H1 (cell line): ENCODE measurements at regions not wholly inside any gene's neighbourhood (a gene's known extent, or its start where the extent isn't known, plus 50 kb on each side); places are given as distances from the start of the nearest gene placed in this dataset.

Experiments
- CTCF ChIA-PET: fragments of 300-600 bp; sonication (Branson Sonifier 250); formaldehyde crosslinking; loops from one replicate; lab custom pipeline; 2021; ENCODE audit not compliant: partially characterized antibody; lab: Charles Lee
- POLR2A ChIA-PET: fragments of 300-600 bp; sonication (Branson Sonifier 250); formaldehyde crosslinking; loops from one replicate; lab custom pipeline; 2021; ENCODE audit warnings: inconsistent platforms; ENCODE audit not compliant: partially characterized antibody; lab: Charles Lee
- DNase-seq, 2 experiments: peaks; one replicate each; pipeline versions ENCODE4 v3.0.0 to v3.0.0-alpha.2; 2010 to 2022; ENCODE audit warnings: low spot score in 2 of 2, low read depth in 1 of 2, mixed read lengths in 1 of 2
- FAIRE-seq: peaks from 2 replicates; lab custom pipeline; 2011; peaks lifted over from hg19 to GRCh38; lab: Jason Lieb, UNC
- H2AFZ ChIP-seq: 2 replicates; pipeline ENCODE4 v1.8.1; 2012; ENCODE audit warnings: low read length, inconsistent platforms
- H2AK5ac ChIP-seq: 2 replicates; pipeline ENCODE4 v1.6.1; 2013; ENCODE audit warnings: low read depth, low read length
- H2BK120ac ChIP-seq: replicated peaks from 2 replicates; pipeline ENCODE3; 2013; ENCODE audit warnings: low read depth, low read length, inconsistent platforms
- H2BK12ac ChIP-seq: 2 replicates; pipeline ENCODE4 v1.6.1; 2013; ENCODE audit warnings: low read depth, low read length
- H2BK15ac ChIP-seq: 2 replicates; pipeline ENCODE4 v1.6.1; 2013; ENCODE audit warnings: low read length
- H2BK20ac ChIP-seq: 2 replicates; pipeline ENCODE4 v1.6.1; 2013; ENCODE audit warnings: low read length
- H2BK5ac ChIP-seq: 2 replicates; pipeline ENCODE4 v1.6.1; 2013; ENCODE audit warnings: low read depth, low read length
- H3K14ac ChIP-seq: 2 replicates; pipeline ENCODE4 v1.6.1; 2013; ENCODE audit warnings: inconsistent platforms; ENCODE audit not compliant: insufficient read length
- H3K18ac ChIP-seq: 2 replicates; pipeline ENCODE4 v1.6.1; 2013; ENCODE audit warnings: low read length; ENCODE audit errors: extremely low read depth
- H3K23ac ChIP-seq: 2 replicates; pipeline ENCODE4 v1.6.1; 2013; ENCODE audit warnings: inconsistent platforms; ENCODE audit not compliant: insufficient read length
- H3K23me2 ChIP-seq: 2 replicates; pipeline ENCODE4 v1.6.1; 2013; ENCODE audit warnings: low read depth, low read length
- H3K27ac ChIP-seq: 2 replicates; pipeline ENCODE4 v1.6.1; 2011; ENCODE audit warnings: low read depth, low read length, inconsistent platforms
- H3K27me3 ChIP-seq, 4 experiments: replicated peaks in 1 of 4; 1 replicate in 1 of 4; 2 replicates in 3 of 4; pipeline versions ENCODE4 v1.6.1 to v1.8.1; 2011 to 2013; ENCODE audit warnings: low read length in 3 of 4, mild to moderate bottlenecking in 3 of 4, inconsistent platforms in 2 of 4, mixed read lengths in 2 of 4, moderate library complexity in 1 of 4; ENCODE audit not compliant: control insufficient read depth in 3 of 4, insufficient read depth in 3 of 4; ENCODE audit errors: extremely low read depth in 1 of 4
- H3K36me3 ChIP-seq, 4 experiments: 2 replicates each; pipeline versions ENCODE4 v1.6.1 to v1.8.1; 2011 to 2013; ENCODE audit warnings: mild to moderate bottlenecking in 4 of 4, low read length in 3 of 4, moderate library complexity in 2 of 4, control low read depth in 1 of 4, inconsistent platforms in 1 of 4; ENCODE audit not compliant: insufficient read depth in 4 of 4, control insufficient read depth in 2 of 4
- H3K4ac ChIP-seq: replicated peaks from 2 replicates; pipeline ENCODE3; 2013; ENCODE audit warnings: low read length, low read depth, mixed read lengths, inconsistent platforms; ENCODE audit not compliant: insufficient read length
- H3K4me1 ChIP-seq, 4 experiments: replicated peaks in 1 of 4; 1 replicate in 1 of 4; 2 replicates in 3 of 4; pipeline versions ENCODE4 v1.6.1 to v1.8.1; 2011 to 2013; ENCODE audit warnings: low read length in 3 of 4, inconsistent platforms in 2 of 4, mixed read lengths in 1 of 4; ENCODE audit not compliant: insufficient read depth in 4 of 4, control insufficient read depth in 3 of 4
- H3K4me2 ChIP-seq, 2 experiments: 2 replicates each; pipeline versions ENCODE4 v1.6.1 to v1.8.1; 2011 to 2013; ENCODE audit warnings: low read depth in 2 of 2, low read length in 2 of 2, control low read depth in 1 of 2, inconsistent platforms in 1 of 2, mild to moderate bottlenecking in 1 of 2; ENCODE audit not compliant: insufficient read depth in 1 of 2
- H3K4me3 ChIP-seq, 4 experiments: fragments of 200-600, 300-600 bp in 1 of 4; sonication (generic), shearing (Covaris generic), sonication (Bioruptor Twin) in 1 of 4; 2 replicates each; pipeline versions ENCODE4 v1.5.1 to v1.8.1; 2011 to 2016; ENCODE audit warnings: low read length in 4 of 4, low read depth in 3 of 4, control low read depth in 2 of 4, inconsistent platforms in 2 of 4, mild to moderate bottlenecking in 2 of 4, mixed read lengths in 1 of 4, moderate library complexity in 1 of 4; ENCODE audit not compliant: insufficient read depth in 2 of 4; ENCODE audit errors: extremely low read depth in 1 of 4
- H3K56ac ChIP-seq: replicated peaks from 2 replicates; pipeline ENCODE3; 2013; ENCODE audit warnings: low read depth, mild to moderate bottlenecking, mixed read lengths, low read length, inconsistent platforms; ENCODE audit not compliant: insufficient read length
- H3K79me1 ChIP-seq: 2 replicates; pipeline ENCODE4 v1.6.1; 2013; ENCODE audit warnings: low read depth, low read length, control low read depth
- H3K79me2 ChIP-seq, 2 experiments: 2 replicates each; pipeline versions ENCODE4 v1.6.1 to v1.8.1; 2012 to 2013; ENCODE audit warnings: low read length in 2 of 2, mild to moderate bottlenecking in 2 of 2, inconsistent platforms in 1 of 2; ENCODE audit not compliant: insufficient read depth in 2 of 2, control insufficient read depth in 1 of 2
- H3K9ac ChIP-seq, 4 experiments: replicated peaks in 1 of 4; 1 replicate in 1 of 4; 2 replicates in 3 of 4; pipeline versions ENCODE4 v1.6.1 to v1.8.1; 2011 to 2013; ENCODE audit warnings: low read depth in 3 of 4, low read length in 3 of 4, control low read depth in 2 of 4, mild to moderate bottlenecking in 2 of 4, moderate library complexity in 2 of 4, inconsistent platforms in 1 of 4; ENCODE audit errors: extremely low read depth in 1 of 4
- H3K9me3 ChIP-seq, 2 experiments: 2 replicates each; pipeline versions ENCODE4 v1.6.1 to v1.8.1; 2012 to 2013; ENCODE audit warnings: mild to moderate bottlenecking in 2 of 2, moderate library complexity in 2 of 2, control low read depth in 1 of 2, inconsistent platforms in 1 of 2, low read depth in 1 of 2, low read length in 1 of 2, mixed read lengths in 1 of 2; ENCODE audit not compliant: insufficient read depth in 2 of 2
- H4K20me1 ChIP-seq, 2 experiments: replicated peaks in 1 of 2; 2 replicates each; pipeline versions ENCODE3 to v1.8.1; 2011 to 2013; ENCODE audit warnings: inconsistent platforms in 2 of 2, low read length in 2 of 2, mild to moderate bottlenecking in 1 of 2; ENCODE audit not compliant: insufficient read depth in 2 of 2, control insufficient read depth in 1 of 2
- H4K5ac ChIP-seq: 2 replicates; pipeline ENCODE4 v1.6.1; 2013; ENCODE audit warnings: low read length, low read depth, mixed read lengths, inconsistent platforms; ENCODE audit not compliant: insufficient read length
- H4K8ac ChIP-seq: 2 replicates; pipeline ENCODE4 v1.8.0; 2013; ENCODE audit warnings: mild to moderate bottlenecking, moderate library complexity, low read length, inconsistent platforms; ENCODE audit not compliant: insufficient read depth; ENCODE audit errors: extremely low read depth
- H4K91ac ChIP-seq: replicated peaks from 2 replicates; pipeline ENCODE3; 2013; ENCODE audit warnings: low read length, mixed read lengths, inconsistent platforms; ENCODE audit not compliant: insufficient read length
- PHF8 ChIP-seq: fragments of 200-600 bp; sonication (generic); conservative IDR thresholded peaks from 2 replicates; pipeline ENCODE4 v1.7.1; 2012; ENCODE audit warnings: low read depth, mild to moderate bottlenecking, inconsistent platforms, low read length, moderate library complexity
- WGBS, 2 experiments: shearing (Covaris generic) in 1 of 2; methylation state at CpG; one replicate each; pipeline versions ENCODE4 v1.1.6 to v1.1.7; 2013 to 2015; ENCODE audit warnings: low lambda C conversion rate in 2 of 2, mixed read lengths in 2 of 2, inconsistent platforms in 1 of 2, low coverage in 1 of 2, missing lambda C conversion rate in 1 of 2; ENCODE audit not compliant: insufficient replicate concordance in 2 of 2, insufficient coverage in 1 of 2, insufficient read length in 1 of 2; ENCODE audit errors: extremely low coverage in 1 of 2, missing lambda C conversion rate in 1 of 2; 5-methylcytosine and 5-hydroxymethylcytosine counted together

DNA sequence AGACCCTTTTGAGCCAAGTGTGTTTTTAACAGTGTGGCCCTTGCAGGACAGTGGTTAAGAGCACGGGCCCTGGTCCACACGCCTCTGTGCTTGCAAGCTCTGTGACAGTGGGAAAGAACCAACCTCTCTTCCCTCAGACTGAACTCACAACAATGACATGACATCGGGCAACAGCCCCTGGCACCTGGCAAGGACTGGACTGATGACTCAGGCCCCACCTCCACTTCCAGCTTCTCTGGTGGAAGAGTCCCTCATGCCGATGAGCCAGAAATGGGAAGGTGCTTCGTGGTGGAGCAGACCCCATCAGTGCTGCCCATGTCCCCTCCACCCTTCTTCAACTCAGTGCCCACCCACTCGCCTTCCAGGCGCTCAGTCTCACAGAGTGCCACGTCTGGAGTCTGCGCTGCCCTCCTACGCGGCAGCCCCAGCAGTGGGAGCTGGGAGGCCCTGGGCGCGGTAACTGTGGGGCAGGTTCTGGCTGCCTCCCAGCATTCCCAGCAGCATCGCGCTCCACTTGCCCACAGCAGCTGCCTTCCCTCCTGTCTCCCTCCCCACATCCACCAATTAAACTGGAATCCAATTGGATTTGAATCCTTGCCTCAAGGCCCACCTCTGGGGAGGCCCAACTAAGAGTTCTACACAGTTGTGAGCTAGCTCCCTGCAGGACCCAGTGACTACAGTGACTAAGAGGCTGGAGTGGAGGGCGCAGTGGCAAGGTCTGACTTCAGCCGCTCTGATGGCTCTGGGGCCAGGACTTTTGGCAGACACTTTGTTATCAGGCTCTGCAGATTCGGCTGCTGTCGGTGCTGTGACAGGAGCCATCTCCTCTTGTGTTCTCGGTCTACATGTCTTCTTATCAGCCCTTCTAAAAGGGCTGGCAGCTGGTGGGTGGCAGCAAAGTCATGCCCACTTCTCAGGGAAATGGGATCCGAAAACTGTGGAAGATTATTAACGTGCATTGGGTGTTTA is 156.8 kb upstream of the MLN start:
- no peak overlapping the region for H3K18ac ChIP-seq
- no peak overlapping the region for H3K4me2 ChIP-seq
- H3K14ac ChIP-seq = no peak overlapping the region
- no peak overlapping the region for H3K9ac ChIP-seq
- whole genome bisulfite sequencing, 2 experiments = 91% methylated on average over 18 of the region's 22 CpGs; no CpG with 5 or more reads in 1 of the 2 experiments
- H2AK5ac ChIP-seq = no peak overlapping the region
- no peaks in the 10 kb centered on the region for H3K79me1 ChIP-seq
- no peak overlapping the region for H3K4ac ChIP-seq
- no peak for FAIRE-seq
- TF ChIP-seq PHF8 = no peak
- CTCF ChIA-PET = interaction anchor here (1.0 to 15.0 kb wide), 28 partner anchors 9 to 235 kb away, joined by 3 to 234 read pairs (median 5); no protein-coding TSS in a partner anchor
- H3K56ac ChIP-seq = no peak overlapping the region
- no peaks in the 10 kb centered on the region; a peak in 1 of 7 replicates for H3K27me3 ChIP-seq
- H3K27ac ChIP-seq = no peak overlapping the region
- H2BK15ac ChIP-seq = no peak overlapping the region
- POLR2A ChIA-PET = no interaction called here
- H2BK20ac ChIP-seq = no peak overlapping the region
- no peak overlapping the region for H4K8ac ChIP-seq
- H4K5ac ChIP-seq = no peak overlapping the region
- H2BK12ac ChIP-seq = 0 out of 2 replicates have a peak overlapping the region, but pooled peaks have one; percentile 2
- no peak overlapping the region for H2BK5ac ChIP-seq
- no peaks in the 10 kb centered on the region for H4K20me1 ChIP-seq
- peak overlapping the region; percentile 14 for H4K91ac ChIP-seq
- no peak for DNase-seq
- H3K79me2 ChIP-seq = no peaks in the 10 kb centered on the region
- peaks cover 8 to 12% (median 10%) of the 10 kb centered on the region in 4 experiments for H3K4me1 ChIP-seq
- no peak overlapping the region for H3K4me3 ChIP-seq
- H3K36me3 ChIP-seq = no peaks in the 10 kb centered on the region
- H3K23me2 ChIP-seq = peaks cover 1% of the 10 kb centered on the region; the same call in 1 of the 2 replicates
- H3K23ac ChIP-seq = no peak overlapping the region
- H3K9me3 ChIP-seq = no peaks in the 10 kb centered on the region; a peak in 1 of 4 replicates
- no peak overlapping the region for H2BK120ac ChIP-seq
- H2AFZ ChIP-seq = no peak overlapping the region
